ENCODE measurements at regions not wholly inside any gene's neighbourhood (a gene's known extent, or its start where the extent isn't known, plus 50 kb on each side); places are given as distances from the start of the nearest gene placed in this dataset.
A peak's percentile ranks its signal among the peaks of the same experiment; 100 is the strongest.

DNA sequence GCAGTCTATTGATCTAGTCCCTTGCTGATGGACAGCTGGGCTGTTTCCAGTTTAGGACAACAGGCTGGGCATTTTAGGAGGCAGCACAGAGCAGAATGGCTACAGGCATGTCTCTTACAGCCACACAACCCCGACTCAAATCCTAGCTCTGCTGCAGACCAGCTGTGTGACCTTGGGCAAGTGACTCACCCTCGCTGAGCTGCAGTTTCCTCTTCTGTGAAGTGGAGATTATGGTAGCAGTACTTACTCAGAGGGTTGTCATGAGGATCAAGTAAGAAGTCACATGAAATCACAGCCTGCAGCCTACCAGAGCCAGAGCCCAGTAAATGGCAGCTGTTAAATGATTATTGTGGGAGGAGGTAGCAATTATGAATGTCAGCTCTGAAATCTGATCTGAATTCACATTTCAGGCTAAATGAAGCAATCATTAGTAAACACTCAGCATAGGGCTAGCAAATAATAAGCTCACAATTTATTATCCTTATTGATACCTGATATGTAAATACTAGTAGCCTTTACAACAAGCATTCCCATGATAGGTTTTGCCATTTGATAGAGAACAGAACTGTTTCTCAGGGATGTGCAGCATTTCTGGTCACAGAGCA, 58.9 kb downstream of the MYEOV start:
- Histone ChIP-seq H3K27me3 (peaks cover 0 to 35% (median 0%) of the 10 kb centered on the region in 4 donors), H3K9me3 (peaks cover 0 to 4% (median 0%) of the 10 kb centered on the region in 3 donors), H3K27ac (peak overlapping the region in 1 of 4 donors; percentile 6), H3K4me3 (no peak overlapping the region), H3K36me3 (no peaks in the 10 kb centered on the region), H3K4me1 (peaks cover 4 to 25% (median 8%) of the 10 kb centered on the region in 3 donors)
- no peak for DNase-seq
- TF ChIP-seq, protein P1, sequence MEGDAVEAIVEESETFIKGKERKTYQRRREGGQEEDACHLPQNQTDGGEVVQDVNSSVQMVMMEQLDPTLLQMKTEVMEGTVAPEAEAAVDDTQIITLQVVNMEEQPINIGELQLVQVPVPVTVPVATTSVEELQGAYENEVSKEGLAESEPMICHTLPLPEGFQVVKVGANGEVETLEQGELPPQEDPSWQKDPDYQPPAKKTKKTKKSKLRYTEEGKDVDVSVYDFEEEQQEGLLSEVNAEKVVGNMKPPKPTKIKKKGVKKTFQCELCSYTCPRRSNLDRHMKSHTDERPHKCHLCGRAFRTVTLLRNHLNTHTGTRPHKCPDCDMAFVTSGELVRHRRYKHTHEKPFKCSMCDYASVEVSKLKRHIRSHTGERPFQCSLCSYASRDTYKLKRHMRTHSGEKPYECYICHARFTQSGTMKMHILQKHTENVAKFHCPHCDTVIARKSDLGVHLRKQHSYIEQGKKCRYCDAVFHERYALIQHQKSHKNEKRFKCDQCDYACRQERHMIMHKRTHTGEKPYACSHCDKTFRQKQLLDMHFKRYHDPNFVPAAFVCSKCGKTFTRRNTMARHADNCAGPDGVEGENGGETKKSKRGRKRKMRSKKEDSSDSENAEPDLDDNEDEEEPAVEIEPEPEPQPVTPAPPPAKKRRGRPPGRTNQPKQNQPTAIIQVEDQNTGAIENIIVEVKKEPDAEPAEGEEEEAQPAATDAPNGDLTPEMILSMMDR (IDR thresholded peaks at IDR 0.05), result no peak
- TF ChIP-seq POLR2A (IDR thresholded peaks at IDR 0.05), result no peak
- WGBS, 2 donors, result 6 to 7% methylated on average over 2 of the region's 2 CpGs
- intact Hi-C loops (cut with DNase I), result no loop called here

DNA sequence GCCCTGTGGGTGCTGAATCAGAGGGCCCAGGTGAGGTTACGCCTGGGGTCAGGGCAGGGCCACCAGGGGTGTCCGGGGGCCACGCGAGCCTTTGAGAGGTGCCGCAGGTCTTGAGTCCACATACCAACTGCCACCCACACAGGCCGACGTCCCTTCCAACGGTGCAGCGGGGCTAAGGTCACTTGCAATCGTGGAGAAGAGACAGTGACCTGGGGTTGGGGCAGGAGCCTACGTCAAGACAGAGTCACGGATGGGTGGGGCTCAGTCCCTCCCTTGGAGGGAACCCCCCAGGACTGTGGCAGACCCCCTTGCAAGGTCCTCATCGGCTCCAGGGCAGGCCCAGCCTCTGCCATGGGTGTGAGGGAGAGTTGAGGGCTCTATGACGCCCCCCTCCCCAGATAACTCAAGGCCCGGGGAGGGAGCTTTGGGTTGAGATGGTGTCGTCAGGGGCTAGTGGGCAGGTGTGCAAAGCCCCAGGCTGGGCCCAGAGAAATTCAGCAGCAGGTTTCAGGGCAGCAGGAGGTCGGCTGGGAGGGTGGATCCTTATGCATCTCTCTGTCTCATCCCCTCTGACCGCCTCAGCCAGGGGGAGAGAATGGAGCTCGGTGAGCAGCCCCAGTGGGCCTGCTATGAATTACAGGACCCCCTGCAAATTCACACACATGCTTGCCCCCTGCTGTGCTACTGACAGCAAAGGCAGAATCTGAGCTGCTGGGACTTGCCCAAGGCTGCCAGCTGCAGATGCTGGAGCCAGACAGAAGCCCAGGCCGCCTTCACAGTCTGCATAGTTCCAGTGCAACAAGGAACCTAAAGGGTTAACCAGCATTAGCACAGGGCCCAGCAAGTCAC, 60.0 kb downstream of the MYEOV start:
- no peak overlapping the region for H3K27ac ChIP-seq
- 50% methylated on average over 2 of the region's 20 CpGs; no CpG with 5 or more reads in 1 of the 2 donors for WGBS, 2 donors
- peaks cover 0 to 35% (median 0%) of the 10 kb centered on the region in 4 donors for H3K27me3 ChIP-seq
- no peak overlapping the region for H3K4me3 ChIP-seq
- no peaks in the 10 kb centered on the region for H3K9me3 ChIP-seq
- peaks cover 4 to 25% (median 8%) of the 10 kb centered on the region in 3 donors for H3K4me1 ChIP-seq
- H3K36me3 ChIP-seq, result no peaks in the 10 kb centered on the region
- TF ChIP-seq POLR2A (IDR thresholded peaks at IDR 0.05), result no peak
- TF ChIP-seq, protein P1 (IDR thresholded peaks at IDR 0.05), result no peak
- DNase-seq, result no peak
- intact Hi-C loops (cut with DNase I), result no loop called here

DNA sequence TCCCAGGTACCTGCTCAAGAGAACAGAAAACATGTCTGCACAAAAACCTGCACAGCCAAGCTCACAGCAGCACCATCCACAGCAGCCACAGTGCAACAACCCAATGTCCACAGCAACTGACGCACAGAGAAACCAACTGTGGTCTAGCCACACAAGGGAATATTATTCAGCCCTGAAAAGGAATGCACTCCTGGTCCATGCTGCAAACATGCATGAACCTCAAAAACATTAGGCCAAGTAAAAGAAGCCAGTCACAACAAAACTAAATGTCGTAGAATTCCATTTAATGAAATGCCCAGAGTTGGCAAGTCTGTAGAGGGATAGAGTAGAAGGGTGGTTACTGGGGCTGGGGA, 60.6 kb downstream of the MYEOV start:
- WGBS, 2 donors, result 78 to 85% methylated on average over 2 of the region's 2 CpGs
- Histone ChIP-seq H3K27me3 (peaks cover 0 to 35% (median 0%) of the 10 kb centered on the region in 4 donors), H3K9me3 (peaks cover 0 to under 1% (median under 1%) of the 10 kb centered on the region in 3 donors), H3K36me3 (no peaks in the 10 kb centered on the region), H3K4me3 (no peak overlapping the region), H3K4me1 (peaks cover 4 to 25% (median 8%) of the 10 kb centered on the region in 3 donors), H3K27ac (no peak overlapping the region)
- intact Hi-C loops (cut with DNase I), result no loop called here
- TF ChIP-seq POLR2A (IDR thresholded peaks at IDR 0.05), result no peak
- TF ChIP-seq, protein P1 (IDR thresholded peaks at IDR 0.05), result no peak
- DNase-seq, result no peak

DNA sequence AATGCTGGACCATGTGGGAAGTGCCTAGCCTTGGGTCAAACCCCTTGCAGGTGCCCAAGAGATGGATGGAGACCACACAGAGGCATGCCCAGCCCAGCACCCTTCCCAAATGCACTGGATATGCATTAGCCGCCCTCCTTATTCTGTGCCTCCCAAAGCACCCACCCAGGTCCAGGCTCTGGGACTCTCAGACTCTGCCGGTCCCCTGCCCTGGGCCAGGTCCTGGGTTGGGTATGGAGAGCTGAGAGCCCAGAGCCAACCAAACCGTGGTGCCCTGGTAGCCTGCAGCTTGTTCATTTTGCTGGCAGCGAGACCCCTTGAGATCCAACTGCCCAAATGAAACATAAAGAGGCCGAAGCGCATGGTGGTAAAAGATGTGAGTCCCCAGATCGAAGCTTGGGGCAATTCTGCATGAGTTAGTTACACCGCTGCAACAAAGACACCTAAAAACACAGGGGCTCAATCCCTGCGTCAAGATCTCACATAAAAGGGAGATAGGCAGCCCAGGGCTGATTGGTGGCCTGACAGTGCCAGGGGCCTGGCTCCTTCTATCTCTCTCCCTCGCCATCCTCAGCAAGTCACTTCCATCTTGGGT, 61.5 kb downstream of the MYEOV start:
- no peak for DNase-seq
- Histone ChIP-seq H3K4me3 (no peak overlapping the region), H3K27ac (no peak overlapping the region), H3K36me3 (no peaks in the 10 kb centered on the region), H3K9me3 (peaks cover 0 to 10% (median 6%) of the 10 kb centered on the region in 3 donors), H3K27me3 (peaks cover 0 to 35% (median 0%) of the 10 kb centered on the region in 4 donors), H3K4me1 (peaks cover 4 to 25% (median 8%) of the 10 kb centered on the region in 3 donors)
- WGBS, 2 donors, result 95 to 98% methylated on average over 5 to 6 of the region's 10 CpGs
- TF ChIP-seq, protein P1 (IDR thresholded peaks at IDR 0.05), result no peak
- TF ChIP-seq POLR2A (IDR thresholded peaks at IDR 0.05), result no peak
- intact Hi-C loops (cut with DNase I), result no loop called here

All from esophagus squamous epithelium (tissue), 5 donors.